HCT116 (cell line): ENCODE measurements at regions not wholly inside any gene's neighbourhood (a gene's known extent, or its start where the extent isn't known, plus 50 kb on each side); places are given as distances from the start of the nearest gene placed in this dataset.

ENCODE experiments used
- ATAC-seq: fragments of 200-7000 bp; cut with Tn5 transposase; 2 replicates; pipeline ENCODE4 v1.9.1; 2020; ENCODE audit warnings: mild to moderate bottlenecking, moderate library complexity
- BruUV-seq: library from RNA; stranded (reverse); fragments of 400-500 nt; replicated peaks from 2 replicates; lab custom pipeline; 2021; lab: Mats Ljungman, UMichigan
- CTCF ChIA-PET: fragments of 300-600 bp; sonication (Branson Sonifier 250); formaldehyde crosslinking; loops from one replicate; lab custom pipeline; 2021; ENCODE audit warnings: antibody characterized with exemption; lab: Charles Lee
- POLR2A ChIA-PET: fragments of 300-600, 350-600 bp; sonication (Branson Sonifier 250); formaldehyde crosslinking; loops from one replicate; lab custom pipeline; 2021; ENCODE audit warnings: antibody characterized with exemption; lab: Charles Lee
- RAD21 ChIA-PET, 2 experiments: fragments of 300-600 bp; sonication (Branson Sonifier 250); formaldehyde crosslinking; loops; one replicate each; lab custom pipeline; 2023; ENCODE audit warnings: low total read pairs in 2 of 2; ENCODE audit not compliant: uncharacterized antibody in 2 of 2, unreplicated experiment in 2 of 2, low non-redundant PET in 1 of 2; lab: Charles Lee
- DNase-seq: peaks from one replicate; pipeline ENCODE4 v3.0.0-alpha.2; 2010; ENCODE audit warnings: low read depth, low spot score
- H2AFZ ChIP-seq: fragments of 200-600 bp; shearing (Covaris generic), sonication (generic); 2 replicates; pipeline ENCODE4 v1.6.1; 2017; ENCODE audit warnings: low read depth, mixed run types, mixed read lengths, antibody characterized with exemption, low read length; ENCODE audit not compliant: poor library complexity, severe bottlenecking
- H3K27ac ChIP-seq: 2 replicates; pipeline ENCODE4 v1.5.1; 2012; ENCODE audit warnings: low read depth, low read length
- H3K27me3 ChIP-seq: fragments of 200-600 bp; sonication (generic); 2 replicates; pipeline ENCODE4 v1.6.1; 2016; ENCODE audit warnings: mixed run types, low read length, mixed read lengths; ENCODE audit not compliant: insufficient read depth
- H3K36me3 ChIP-seq, 2 experiments: fragments of 200-500 bp in 1 of 2; fragments of 200-600 bp in 1 of 2; sonication (Bioruptor generic) in 1 of 2; sonication (generic) in 1 of 2; 2 replicates each; pipeline versions ENCODE4 v1.5.1 to v1.6.1; 2014 to 2016; ENCODE audit warnings: low read length in 2 of 2, inconsistent platforms in 1 of 2, mixed read lengths in 1 of 2, mixed run types in 1 of 2; ENCODE audit not compliant: insufficient read depth in 2 of 2, control insufficient read depth in 1 of 2
- H3K4me1 ChIP-seq, 2 experiments: fragments of 200-600 bp in 1 of 2; sonication (generic) in 1 of 2; 2 replicates each; pipeline versions ENCODE4 v1.5.1 to v1.6.1; 2012 to 2017; ENCODE audit warnings: low read length in 2 of 2, inconsistent platforms in 1 of 2, mild to moderate bottlenecking in 1 of 2, mixed read lengths in 1 of 2, mixed run types in 1 of 2, moderate library complexity in 1 of 2; ENCODE audit not compliant: insufficient read depth in 2 of 2, control insufficient read depth in 1 of 2
- H3K4me2 ChIP-seq: fragments of 200-600 bp; sonication (generic); 2 replicates; pipeline ENCODE4 v1.6.1; 2017; ENCODE audit warnings: mixed run types, low read length, mixed read lengths
- H3K4me3 ChIP-seq, 2 experiments: fragments of 200-600 bp in 1 of 2; sonication (generic) in 1 of 2; replicated peaks in 1 of 2; 2 replicates each; pipeline ENCODE4 v1.5.1; 2011 to 2016; ENCODE audit warnings: low read length in 2 of 2, control low read depth in 1 of 2, low read depth in 1 of 2, mild to moderate bottlenecking in 1 of 2, mixed read lengths in 1 of 2, mixed run types in 1 of 2
- H3K79me2 ChIP-seq: fragments of 200-600 bp; sonication (generic); 2 replicates; pipeline ENCODE4 v1.6.1; 2017; ENCODE audit warnings: mild to moderate bottlenecking, mixed run types, low read length, moderate library complexity, mixed read lengths; ENCODE audit not compliant: insufficient read depth
- H3K9ac ChIP-seq: fragments of 200-600 bp; sonication (generic); 2 replicates; pipeline ENCODE4 v1.6.1; 2016; ENCODE audit warnings: low read length, mixed read lengths
- H3K9me2 ChIP-seq: fragments of 200-600 bp; sonication (generic), shearing (Covaris generic); 2 replicates; pipeline ENCODE4 v1.6.1; 2017; ENCODE audit warnings: mixed run types, mild to moderate bottlenecking, moderate library complexity; ENCODE audit not compliant: insufficient read depth
- H3K9me3 ChIP-seq, 2 experiments: fragments of 200-500 bp in 1 of 2; fragments of 200-600 bp in 1 of 2; sonication (Bioruptor generic) in 1 of 2; sonication (generic) in 1 of 2; 2 replicates each; pipeline ENCODE4 v1.6.1; 2014 to 2017; ENCODE audit warnings: low read length in 2 of 2, mixed read lengths in 2 of 2, inconsistent platforms in 1 of 2, low read depth in 1 of 2, mild to moderate bottlenecking in 1 of 2, mixed run types in 1 of 2, moderate library complexity in 1 of 2; ENCODE audit not compliant: control insufficient read depth in 1 of 2, insufficient read depth in 1 of 2
- H4K20me1 ChIP-seq: fragments of 200-600 bp; sonication (generic), shearing (Covaris generic); 2 replicates; pipeline ENCODE4 v1.6.1; 2017; ENCODE audit warnings: mixed run types, mild to moderate bottlenecking, moderate library complexity; ENCODE audit not compliant: insufficient read depth
- ATF3 ChIP-seq: IDR thresholded peaks from 2 replicates; pipeline ENCODE4 v1.6.1; 2012
- CEBPB ChIP-seq: IDR thresholded peaks from 2 replicates; pipeline ENCODE4 v1.6.1; 2012; ENCODE audit warnings: low read depth
- CTCF ChIP-seq, 3 experiments: fragments of 200-600 bp in 1 of 3; sonication (generic) in 1 of 3; IDR thresholded peaks in 2 of 3; conservative IDR thresholded peaks in 1 of 3; 2 replicates each; pipeline ENCODE4 v1.5.1; 2012 to 2017; ENCODE audit warnings: low read depth in 2 of 3, low read length in 2 of 3, antibody characterized with exemption in 1 of 3, borderline replicate concordance in 1 of 3, control low read depth in 1 of 3, mild to moderate bottlenecking in 1 of 3, mixed read lengths in 1 of 3, mixed run types in 1 of 3, moderate library complexity in 1 of 3; ENCODE audit not compliant: insufficient read depth in 1 of 3
- EGR1 ChIP-seq: IDR thresholded peaks from 2 replicates; pipeline ENCODE4 v1.6.1; 2012; ENCODE audit warnings: low read depth
- ELF1 ChIP-seq: IDR thresholded peaks from 2 replicates; pipeline ENCODE4 v1.6.1; 2012; ENCODE audit warnings: low read depth, borderline replicate concordance
- EZH2 ChIP-seq: fragments of 200-600 bp; sonication (generic); IDR thresholded peaks from 2 replicates; pipeline ENCODE4 v1.6.1; 2017; ENCODE audit warnings: antibody characterized with exemption, mixed run types
- EZH2phosphoT487 ChIP-seq: fragments of 200-600 bp; IDR thresholded peaks from 2 replicates; pipeline ENCODE4 v1.6.1; 2018; ENCODE audit warnings: antibody characterized with exemption, borderline replicate concordance
- MAX ChIP-seq: IDR thresholded peaks from 2 replicates; pipeline ENCODE4 v1.6.1; 2012
- POLR2A ChIP-seq: IDR thresholded peaks from 2 replicates; pipeline ENCODE4 v1.7.0; 2011; ENCODE audit warnings: borderline replicate concordance; ENCODE audit not compliant: insufficient read depth, insufficient read length; ENCODE audit errors: extremely low read depth
- SIN3A ChIP-seq: IDR thresholded peaks from 2 replicates; pipeline ENCODE4 v1.6.1; 2012; ENCODE audit warnings: low read depth
- SP1 ChIP-seq: IDR thresholded peaks from 2 replicates; pipeline ENCODE4 v1.6.1; 2012; ENCODE audit warnings: low read depth
- SRF ChIP-seq: IDR thresholded peaks from 2 replicates; pipeline ENCODE4 v1.6.1; 2012; ENCODE audit warnings: low read depth
- TCF7L2 ChIP-seq: IDR thresholded peaks from 2 replicates; pipeline ENCODE4 v1.7.0; 2011; ENCODE audit warnings: borderline replicate concordance, inconsistent platforms; ENCODE audit not compliant: insufficient read depth, insufficient read length; ENCODE audit errors: extremely low read depth
- ZBTB33 ChIP-seq: IDR thresholded peaks from 2 replicates; pipeline ENCODE4 v1.6.1; 2011; ENCODE audit warnings: mild to moderate bottlenecking, low read length, moderate library complexity; ENCODE audit not compliant: insufficient replicate concordance; ENCODE audit errors: extremely low read depth
- ZFX ChIP-seq: fragments of 450-650 bp; IDR thresholded peaks from 2 replicates; pipeline ENCODE4 v1.6.1; 2017
- ZNF274 ChIP-seq: fragments of 200-500 bp; sonication (Bioruptor generic); IDR thresholded peaks from 2 replicates; pipeline ENCODE4 v1.6.1; 2014; ENCODE audit warnings: mild to moderate bottlenecking, low read depth, low read length, inconsistent platforms
- intact Hi-C: fragments of 100-400 bp; cut with micrococcal nuclease; formaldehyde crosslinking; loops from 2 replicates; pipeline ENCODE4 v1.10.0; 2022

GRCh38 chr14:66069036-66069435, 417.1 kb upstream of the CCDC196 start:
- H3K9me2 ChIP-seq, result no peaks in the 10 kb centered on the region
- ATAC-seq, result no peak
- CTCF ChIA-PET, result interaction anchor here (0.8 kb wide), 1 partner anchor 905 kb away, joined by 3 read pairs; no protein-coding TSS in a partner anchor
- H3K9ac ChIP-seq, result no peak overlapping the region
- no peak overlapping the region for H3K27ac ChIP-seq
- no peak overlapping the region for H3K4me3 ChIP-seq
- no TSS peak for BruUV-seq
- no peaks in the 10 kb centered on the region for H3K27me3 ChIP-seq
- H3K36me3 ChIP-seq, result no peaks in the 10 kb centered on the region
- H2AFZ ChIP-seq, result no peak overlapping the region
- RAD21 ChIA-PET, result no interaction called here
- H3K4me1 ChIP-seq, result no peaks in the 10 kb centered on the region
- H3K79me2 ChIP-seq, result no peaks in the 10 kb centered on the region
- no peak overlapping the region for H3K4me2 ChIP-seq
- POLR2A ChIA-PET, result no interaction called here
- intact Hi-C loops, result no loop called here
- no peaks in the 10 kb centered on the region for H3K9me3 ChIP-seq
- no peaks in the 10 kb centered on the region; the same call in 1 of the 2 replicates for H4K20me1 ChIP-seq
- TF ChIP-seq ZFX (no peak), SRF (no peak), POLR2A (no peak), CEBPB (no peak), EZH2 (no peak), ELF1 (no peak), SP1 (no peak)
- DNase-seq, result no peak

GRCh38 chr14:66069830-66070541, 416.2 kb upstream of the CCDC196 start:
- H3K9ac ChIP-seq, result no peak overlapping the region
- ATAC-seq (no peak; the same call in 1 of the 2 replicates), DNase-seq (no peak)
- no peak overlapping the region for H3K4me3 ChIP-seq
- H3K9me3 ChIP-seq, result no peaks in the 10 kb centered on the region
- intact Hi-C loops, result loop anchor here (1.0 to 2.0 kb wide), 3 partner anchors 109 to 906 kb away; no protein-coding TSS in a partner anchor
- ChIA-PET RAD21 (no interaction called here), POLR2A (no interaction called here), CTCF (interaction anchor here (0.6 to 1.2 kb wide), 6 partner anchors 10 to 906 kb away, joined by 3 to 6 read pairs (median 5); no protein-coding TSS in a partner anchor)
- no peak overlapping the region for H3K4me2 ChIP-seq
- BruUV-seq, result no TSS peak
- no peaks in the 10 kb centered on the region for H3K79me2 ChIP-seq
- no peaks in the 10 kb centered on the region for H3K4me1 ChIP-seq
- no peaks in the 10 kb centered on the region for H3K27me3 ChIP-seq
- no peaks in the 10 kb centered on the region; the same call in 1 of the 2 replicates for H4K20me1 ChIP-seq
- no peak overlapping the region for H3K27ac ChIP-seq
- no peaks in the 10 kb centered on the region for H3K36me3 ChIP-seq
- H2AFZ ChIP-seq, result no peak overlapping the region
- no peaks in the 10 kb centered on the region for H3K9me2 ChIP-seq
- TF ChIP-seq CTCF (IDR thresholded peaks at IDR 0.05 in 2 of 3, conservative IDR thresholded peaks at IDR 0.05 in 1 of 3; ENCODE audit: borderline replicate concordance in 1 of 3, insufficient read depth in 1 of 3, low read depth in 2 of 3, low read length in 2 of 3) (no peak), SRF (no peak), ZBTB33 (no peak), MAX (no peak), TCF7L2 (no peak), EZH2 (no peak), ZFX (no peak), EZH2phosphoT487 (no peak), EGR1 (no peak), SIN3A (no peak), ELF1 (no peak), ZNF274 (no peak), ATF3 (no peak)
